HCT116 (cell line): ENCODE measurements at regions not wholly inside any gene's neighbourhood (a gene's known extent, or its start where the extent isn't known, plus 50 kb on each side); places are given as distances from the start of the nearest gene placed in this dataset.

Source experiments
- ATAC-seq: fragments of 200-7000 bp; cut with Tn5 transposase; 2 replicates; pipeline ENCODE4 v1.9.1; 2020; ENCODE audit warnings: mild to moderate bottlenecking, moderate library complexity
- BruUV-seq: library from RNA; stranded (reverse); fragments of 400-500 nt; replicated peaks from 2 replicates; lab custom pipeline; 2021; lab: Mats Ljungman, UMichigan
- CTCF ChIA-PET: fragments of 300-600 bp; sonication (Branson Sonifier 250); formaldehyde crosslinking; loops from one replicate; lab custom pipeline; 2021; ENCODE audit warnings: antibody characterized with exemption; lab: Charles Lee
- POLR2A ChIA-PET: fragments of 300-600, 350-600 bp; sonication (Branson Sonifier 250); formaldehyde crosslinking; loops from one replicate; lab custom pipeline; 2021; ENCODE audit warnings: antibody characterized with exemption; lab: Charles Lee
- RAD21 ChIA-PET, 2 experiments: fragments of 300-600 bp; sonication (Branson Sonifier 250); formaldehyde crosslinking; loops; one replicate each; lab custom pipeline; 2023; ENCODE audit warnings: low total read pairs in 2 of 2; ENCODE audit not compliant: uncharacterized antibody in 2 of 2, unreplicated experiment in 2 of 2, low non-redundant PET in 1 of 2; lab: Charles Lee
- DNase-seq: peaks from one replicate; pipeline ENCODE4 v3.0.0-alpha.2; 2010; ENCODE audit warnings: low read depth, low spot score
- H2AFZ ChIP-seq: fragments of 200-600 bp; shearing (Covaris generic), sonication (generic); 2 replicates; pipeline ENCODE4 v1.6.1; 2017; ENCODE audit warnings: low read depth, mixed run types, mixed read lengths, antibody characterized with exemption, low read length; ENCODE audit not compliant: poor library complexity, severe bottlenecking
- H3K27ac ChIP-seq: 2 replicates; pipeline ENCODE4 v1.5.1; 2012; ENCODE audit warnings: low read depth, low read length
- H3K27me3 ChIP-seq: fragments of 200-600 bp; sonication (generic); 2 replicates; pipeline ENCODE4 v1.6.1; 2016; ENCODE audit warnings: mixed run types, low read length, mixed read lengths; ENCODE audit not compliant: insufficient read depth
- H3K36me3 ChIP-seq, 2 experiments: fragments of 200-500 bp in 1 of 2; fragments of 200-600 bp in 1 of 2; sonication (Bioruptor generic) in 1 of 2; sonication (generic) in 1 of 2; 2 replicates each; pipeline versions ENCODE4 v1.5.1 to v1.6.1; 2014 to 2016; ENCODE audit warnings: low read length in 2 of 2, inconsistent platforms in 1 of 2, mixed read lengths in 1 of 2, mixed run types in 1 of 2; ENCODE audit not compliant: insufficient read depth in 2 of 2, control insufficient read depth in 1 of 2
- H3K4me1 ChIP-seq, 2 experiments: fragments of 200-600 bp in 1 of 2; sonication (generic) in 1 of 2; 2 replicates each; pipeline versions ENCODE4 v1.5.1 to v1.6.1; 2012 to 2017; ENCODE audit warnings: low read length in 2 of 2, inconsistent platforms in 1 of 2, mild to moderate bottlenecking in 1 of 2, mixed read lengths in 1 of 2, mixed run types in 1 of 2, moderate library complexity in 1 of 2; ENCODE audit not compliant: insufficient read depth in 2 of 2, control insufficient read depth in 1 of 2
- H3K4me2 ChIP-seq: fragments of 200-600 bp; sonication (generic); 2 replicates; pipeline ENCODE4 v1.6.1; 2017; ENCODE audit warnings: mixed run types, low read length, mixed read lengths
- H3K4me3 ChIP-seq, 2 experiments: fragments of 200-600 bp in 1 of 2; sonication (generic) in 1 of 2; replicated peaks in 1 of 2; 2 replicates each; pipeline ENCODE4 v1.5.1; 2011 to 2016; ENCODE audit warnings: low read length in 2 of 2, control low read depth in 1 of 2, low read depth in 1 of 2, mild to moderate bottlenecking in 1 of 2, mixed read lengths in 1 of 2, mixed run types in 1 of 2
- H3K79me2 ChIP-seq: fragments of 200-600 bp; sonication (generic); 2 replicates; pipeline ENCODE4 v1.6.1; 2017; ENCODE audit warnings: mild to moderate bottlenecking, mixed run types, low read length, moderate library complexity, mixed read lengths; ENCODE audit not compliant: insufficient read depth
- H3K9ac ChIP-seq: fragments of 200-600 bp; sonication (generic); 2 replicates; pipeline ENCODE4 v1.6.1; 2016; ENCODE audit warnings: low read length, mixed read lengths
- H3K9me2 ChIP-seq: fragments of 200-600 bp; sonication (generic), shearing (Covaris generic); 2 replicates; pipeline ENCODE4 v1.6.1; 2017; ENCODE audit warnings: mixed run types, mild to moderate bottlenecking, moderate library complexity; ENCODE audit not compliant: insufficient read depth
- H3K9me3 ChIP-seq, 2 experiments: fragments of 200-500 bp in 1 of 2; fragments of 200-600 bp in 1 of 2; sonication (Bioruptor generic) in 1 of 2; sonication (generic) in 1 of 2; 2 replicates each; pipeline ENCODE4 v1.6.1; 2014 to 2017; ENCODE audit warnings: low read length in 2 of 2, mixed read lengths in 2 of 2, inconsistent platforms in 1 of 2, low read depth in 1 of 2, mild to moderate bottlenecking in 1 of 2, mixed run types in 1 of 2, moderate library complexity in 1 of 2; ENCODE audit not compliant: control insufficient read depth in 1 of 2, insufficient read depth in 1 of 2
- H4K20me1 ChIP-seq: fragments of 200-600 bp; sonication (generic), shearing (Covaris generic); 2 replicates; pipeline ENCODE4 v1.6.1; 2017; ENCODE audit warnings: mixed run types, mild to moderate bottlenecking, moderate library complexity; ENCODE audit not compliant: insufficient read depth
- CBX3 ChIP-seq: IDR thresholded peaks from 2 replicates; pipeline ENCODE4 v1.6.1; 2012; ENCODE audit warnings: low read depth
- EGR1 ChIP-seq: IDR thresholded peaks from 2 replicates; pipeline ENCODE4 v1.6.1; 2012; ENCODE audit warnings: low read depth
- ELF1 ChIP-seq: IDR thresholded peaks from 2 replicates; pipeline ENCODE4 v1.6.1; 2012; ENCODE audit warnings: low read depth, borderline replicate concordance
- EZH2 ChIP-seq: fragments of 200-600 bp; sonication (generic); IDR thresholded peaks from 2 replicates; pipeline ENCODE4 v1.6.1; 2017; ENCODE audit warnings: antibody characterized with exemption, mixed run types
- FOSL1 ChIP-seq: IDR thresholded peaks from 2 replicates; pipeline ENCODE4 v1.6.1; 2012; ENCODE audit warnings: low read depth
- JUND ChIP-seq: IDR thresholded peaks from 2 replicates; pipeline ENCODE4 v1.6.1; 2012
- POLR2A ChIP-seq: IDR thresholded peaks from 2 replicates; pipeline ENCODE4 v1.7.0; 2011; ENCODE audit warnings: borderline replicate concordance; ENCODE audit not compliant: insufficient read depth, insufficient read length; ENCODE audit errors: extremely low read depth
- POLR2AphosphoS5 ChIP-seq: IDR thresholded peaks from 2 replicates; pipeline ENCODE4 v1.6.1; 2011; ENCODE audit warnings: mild to moderate bottlenecking, low read depth, low read length, moderate library complexity
- RAD21 ChIP-seq: IDR thresholded peaks from 2 replicates; pipeline ENCODE4 v1.6.1; 2012; ENCODE audit warnings: low read depth, mild to moderate bottlenecking
- SIN3A ChIP-seq: IDR thresholded peaks from 2 replicates; pipeline ENCODE4 v1.6.1; 2012; ENCODE audit warnings: low read depth
- SRF ChIP-seq: IDR thresholded peaks from 2 replicates; pipeline ENCODE4 v1.6.1; 2012; ENCODE audit warnings: low read depth
- TCF7L2 ChIP-seq: IDR thresholded peaks from 2 replicates; pipeline ENCODE4 v1.7.0; 2011; ENCODE audit warnings: borderline replicate concordance, inconsistent platforms; ENCODE audit not compliant: insufficient read depth, insufficient read length; ENCODE audit errors: extremely low read depth
- YY1 ChIP-seq: IDR thresholded peaks from 2 replicates; pipeline ENCODE4 v1.6.1; 2011; ENCODE audit warnings: low read length, low read depth, moderate library complexity, mild to moderate bottlenecking; ENCODE audit not compliant: insufficient replicate concordance; ENCODE audit errors: extremely low read depth
- intact Hi-C: fragments of 100-400 bp; cut with micrococcal nuclease; formaldehyde crosslinking; loops from 2 replicates; pipeline ENCODE4 v1.10.0; 2022
- TF ChIP-seq, protein P1 (sequence below): IDR thresholded peaks from 2 replicates; pipeline ENCODE4 v1.6.1; 2012
- TF ChIP-seq, protein P2 (sequence below): IDR thresholded peaks from 2 replicates; pipeline ENCODE4 v1.6.1; 2012
- TF ChIP-seq, protein P3 (sequence below): IDR thresholded peaks from 2 replicates; pipeline ENCODE4 v1.6.1; 2012; ENCODE audit warnings: low read depth
- TF ChIP-seq, protein P4 (sequence below), 3 experiments: fragments of 200-600 bp in 1 of 3; sonication (generic) in 1 of 3; IDR thresholded peaks in 2 of 3; conservative IDR thresholded peaks in 1 of 3; 2 replicates each; pipeline ENCODE4 v1.5.1; 2012 to 2017; ENCODE audit warnings: low read depth in 2 of 3, low read length in 2 of 3, antibody characterized with exemption in 1 of 3, borderline replicate concordance in 1 of 3, control low read depth in 1 of 3, mild to moderate bottlenecking in 1 of 3, mixed read lengths in 1 of 3, mixed run types in 1 of 3, moderate library complexity in 1 of 3; ENCODE audit not compliant: insufficient read depth in 1 of 3

DNA sequence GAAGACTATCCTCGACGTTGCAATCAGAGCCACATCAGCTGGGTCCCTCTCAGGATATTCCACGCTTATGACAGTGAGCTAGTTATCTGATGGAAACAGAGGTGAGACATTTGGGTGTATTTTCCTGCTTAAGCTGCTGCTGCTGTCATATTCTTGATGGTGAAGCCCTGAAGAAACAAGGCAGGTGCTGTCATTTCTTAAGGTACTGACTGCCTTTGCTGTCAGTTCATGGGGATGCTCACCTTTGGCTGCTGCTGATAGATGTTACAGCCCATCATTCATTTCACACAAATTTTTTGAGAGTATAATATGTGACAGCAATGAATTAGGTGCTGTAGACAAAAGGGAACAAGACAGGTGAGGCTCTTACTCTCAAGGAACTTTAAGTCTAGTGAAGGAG, 577.4 kb downstream of the LMO4 start:
- Histone ChIP-seq H3K79me2 (no peaks in the 10 kb centered on the region), H3K4me2 (no peak overlapping the region), H3K9me3 (no peaks in the 10 kb centered on the region), H3K36me3 (no peaks in the 10 kb centered on the region), H3K4me1 (no peaks in the 10 kb centered on the region), H3K27ac (no peak overlapping the region), H2AFZ (no peak overlapping the region), H3K9ac (no peak overlapping the region), H3K27me3 (no peaks in the 10 kb centered on the region), H3K4me3 (no peak overlapping the region), H4K20me1 (no peaks in the 10 kb centered on the region), H3K9me2 (no peaks in the 10 kb centered on the region)
- intact Hi-C loops = no loop called here
- no peak for DNase-seq
- ChIA-PET CTCF (no interaction called here), RAD21 (no interaction called here), POLR2A (no interaction called here)
- no peak for ATAC-seq
- BruUV-seq = no TSS peak
- TF ChIP-seq CBX3 (no peak), POLR2A (no peak), TCF7L2 (no peak), YY1 (no peak), JUND (no peak), FOSL1 (no peak), POLR2AphosphoS5 (no peak), SIN3A (no peak), ELF1 (no peak), EGR1 (no peak), RAD21 (no peak), SRF (no peak), EZH2 (no peak)
- TF ChIP-seq, protein P1, sequence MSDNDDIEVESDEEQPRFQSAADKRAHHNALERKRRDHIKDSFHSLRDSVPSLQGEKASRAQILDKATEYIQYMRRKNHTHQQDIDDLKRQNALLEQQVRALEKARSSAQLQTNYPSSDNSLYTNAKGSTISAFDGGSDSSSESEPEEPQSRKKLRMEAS = no peak
- TF ChIP-seq, protein P2, sequence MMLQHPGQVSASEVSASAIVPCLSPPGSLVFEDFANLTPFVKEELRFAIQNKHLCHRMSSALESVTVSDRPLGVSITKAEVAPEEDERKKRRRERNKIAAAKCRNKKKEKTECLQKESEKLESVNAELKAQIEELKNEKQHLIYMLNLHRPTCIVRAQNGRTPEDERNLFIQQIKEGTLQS = no peak
- TF ChIP-seq, protein P3, sequence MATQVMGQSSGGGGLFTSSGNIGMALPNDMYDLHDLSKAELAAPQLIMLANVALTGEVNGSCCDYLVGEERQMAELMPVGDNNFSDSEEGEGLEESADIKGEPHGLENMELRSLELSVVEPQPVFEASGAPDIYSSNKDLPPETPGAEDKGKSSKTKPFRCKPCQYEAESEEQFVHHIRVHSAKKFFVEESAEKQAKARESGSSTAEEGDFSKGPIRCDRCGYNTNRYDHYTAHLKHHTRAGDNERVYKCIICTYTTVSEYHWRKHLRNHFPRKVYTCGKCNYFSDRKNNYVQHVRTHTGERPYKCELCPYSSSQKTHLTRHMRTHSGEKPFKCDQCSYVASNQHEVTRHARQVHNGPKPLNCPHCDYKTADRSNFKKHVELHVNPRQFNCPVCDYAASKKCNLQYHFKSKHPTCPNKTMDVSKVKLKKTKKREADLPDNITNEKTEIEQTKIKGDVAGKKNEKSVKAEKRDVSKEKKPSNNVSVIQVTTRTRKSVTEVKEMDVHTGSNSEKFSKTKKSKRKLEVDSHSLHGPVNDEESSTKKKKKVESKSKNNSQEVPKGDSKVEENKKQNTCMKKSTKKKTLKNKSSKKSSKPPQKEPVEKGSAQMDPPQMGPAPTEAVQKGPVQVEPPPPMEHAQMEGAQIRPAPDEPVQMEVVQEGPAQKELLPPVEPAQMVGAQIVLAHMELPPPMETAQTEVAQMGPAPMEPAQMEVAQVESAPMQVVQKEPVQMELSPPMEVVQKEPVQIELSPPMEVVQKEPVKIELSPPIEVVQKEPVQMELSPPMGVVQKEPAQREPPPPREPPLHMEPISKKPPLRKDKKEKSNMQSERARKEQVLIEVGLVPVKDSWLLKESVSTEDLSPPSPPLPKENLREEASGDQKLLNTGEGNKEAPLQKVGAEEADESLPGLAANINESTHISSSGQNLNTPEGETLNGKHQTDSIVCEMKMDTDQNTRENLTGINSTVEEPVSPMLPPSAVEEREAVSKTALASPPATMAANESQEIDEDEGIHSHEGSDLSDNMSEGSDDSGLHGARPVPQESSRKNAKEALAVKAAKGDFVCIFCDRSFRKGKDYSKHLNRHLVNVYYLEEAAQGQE = no peak
- TF ChIP-seq, protein P4, sequence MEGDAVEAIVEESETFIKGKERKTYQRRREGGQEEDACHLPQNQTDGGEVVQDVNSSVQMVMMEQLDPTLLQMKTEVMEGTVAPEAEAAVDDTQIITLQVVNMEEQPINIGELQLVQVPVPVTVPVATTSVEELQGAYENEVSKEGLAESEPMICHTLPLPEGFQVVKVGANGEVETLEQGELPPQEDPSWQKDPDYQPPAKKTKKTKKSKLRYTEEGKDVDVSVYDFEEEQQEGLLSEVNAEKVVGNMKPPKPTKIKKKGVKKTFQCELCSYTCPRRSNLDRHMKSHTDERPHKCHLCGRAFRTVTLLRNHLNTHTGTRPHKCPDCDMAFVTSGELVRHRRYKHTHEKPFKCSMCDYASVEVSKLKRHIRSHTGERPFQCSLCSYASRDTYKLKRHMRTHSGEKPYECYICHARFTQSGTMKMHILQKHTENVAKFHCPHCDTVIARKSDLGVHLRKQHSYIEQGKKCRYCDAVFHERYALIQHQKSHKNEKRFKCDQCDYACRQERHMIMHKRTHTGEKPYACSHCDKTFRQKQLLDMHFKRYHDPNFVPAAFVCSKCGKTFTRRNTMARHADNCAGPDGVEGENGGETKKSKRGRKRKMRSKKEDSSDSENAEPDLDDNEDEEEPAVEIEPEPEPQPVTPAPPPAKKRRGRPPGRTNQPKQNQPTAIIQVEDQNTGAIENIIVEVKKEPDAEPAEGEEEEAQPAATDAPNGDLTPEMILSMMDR (IDR thresholded peaks at IDR 0.05 in 2 of 3, conservative IDR thresholded peaks at IDR 0.05 in 1 of 3; ENCODE audit: borderline replicate concordance in 1 of 3, insufficient read depth in 1 of 3, low read depth in 2 of 3, low read length in 2 of 3) = no peak
